PFSK-1 (cell line): ENCODE measurements at regions not wholly inside any gene's neighbourhood (a gene's known extent, or its start where the extent isn't known, plus 50 kb on each side); places are given as distances from the start of the nearest gene placed in this dataset.

Experiments used
- POLR2AphosphoS5 ChIP-seq: IDR thresholded peaks from 2 replicates; pipeline ENCODE4 v1.6.1; 2012; ENCODE audit warnings: low read depth, mild to moderate bottlenecking, control low read depth, low read length, moderate library complexity
- TF ChIP-seq, protein P1 (sequence below), 2 experiments: IDR thresholded peaks; 2 replicates each; pipeline versions ENCODE4 v1.6.1 to v1.8.0; 2011 to 2012; ENCODE audit warnings: low read depth in 2 of 2, low read length in 2 of 2, control low read depth in 1 of 2, inconsistent platforms in 1 of 2, mild to moderate bottlenecking in 1 of 2, moderate library complexity in 1 of 2; ENCODE audit not compliant: insufficient read depth in 1 of 2

DNA sequence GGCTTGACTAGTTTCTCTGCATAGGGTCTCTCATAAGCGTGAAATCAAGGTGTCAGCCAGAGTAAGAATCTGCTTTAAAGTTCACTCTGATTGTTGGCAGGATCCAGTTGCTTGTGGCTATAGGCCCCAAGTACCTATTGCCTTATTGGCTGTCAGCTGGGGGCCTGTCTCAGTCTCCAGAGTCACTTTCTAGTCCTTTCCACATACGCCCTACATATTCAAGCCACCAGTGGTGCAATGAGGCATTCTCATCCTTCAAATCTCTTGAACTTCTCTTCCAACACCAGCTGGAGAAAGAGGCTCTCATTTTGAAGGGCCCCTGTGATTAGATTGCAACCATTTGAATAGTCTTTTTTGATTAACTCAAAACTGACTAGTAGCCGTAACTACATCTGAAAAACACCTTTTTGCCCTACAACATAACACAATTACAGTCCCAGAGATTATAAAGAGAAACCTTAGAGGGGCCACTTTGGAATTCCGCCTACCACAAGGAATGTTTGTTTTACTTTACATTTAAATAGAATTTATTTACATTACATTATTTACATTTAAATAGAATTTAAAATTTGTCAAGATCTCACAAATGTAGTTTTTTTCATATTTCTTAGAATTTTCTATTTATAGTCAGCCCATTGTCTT, 520.1 kb downstream of the DSC3 start:
- TF ChIP-seq, protein P1, sequence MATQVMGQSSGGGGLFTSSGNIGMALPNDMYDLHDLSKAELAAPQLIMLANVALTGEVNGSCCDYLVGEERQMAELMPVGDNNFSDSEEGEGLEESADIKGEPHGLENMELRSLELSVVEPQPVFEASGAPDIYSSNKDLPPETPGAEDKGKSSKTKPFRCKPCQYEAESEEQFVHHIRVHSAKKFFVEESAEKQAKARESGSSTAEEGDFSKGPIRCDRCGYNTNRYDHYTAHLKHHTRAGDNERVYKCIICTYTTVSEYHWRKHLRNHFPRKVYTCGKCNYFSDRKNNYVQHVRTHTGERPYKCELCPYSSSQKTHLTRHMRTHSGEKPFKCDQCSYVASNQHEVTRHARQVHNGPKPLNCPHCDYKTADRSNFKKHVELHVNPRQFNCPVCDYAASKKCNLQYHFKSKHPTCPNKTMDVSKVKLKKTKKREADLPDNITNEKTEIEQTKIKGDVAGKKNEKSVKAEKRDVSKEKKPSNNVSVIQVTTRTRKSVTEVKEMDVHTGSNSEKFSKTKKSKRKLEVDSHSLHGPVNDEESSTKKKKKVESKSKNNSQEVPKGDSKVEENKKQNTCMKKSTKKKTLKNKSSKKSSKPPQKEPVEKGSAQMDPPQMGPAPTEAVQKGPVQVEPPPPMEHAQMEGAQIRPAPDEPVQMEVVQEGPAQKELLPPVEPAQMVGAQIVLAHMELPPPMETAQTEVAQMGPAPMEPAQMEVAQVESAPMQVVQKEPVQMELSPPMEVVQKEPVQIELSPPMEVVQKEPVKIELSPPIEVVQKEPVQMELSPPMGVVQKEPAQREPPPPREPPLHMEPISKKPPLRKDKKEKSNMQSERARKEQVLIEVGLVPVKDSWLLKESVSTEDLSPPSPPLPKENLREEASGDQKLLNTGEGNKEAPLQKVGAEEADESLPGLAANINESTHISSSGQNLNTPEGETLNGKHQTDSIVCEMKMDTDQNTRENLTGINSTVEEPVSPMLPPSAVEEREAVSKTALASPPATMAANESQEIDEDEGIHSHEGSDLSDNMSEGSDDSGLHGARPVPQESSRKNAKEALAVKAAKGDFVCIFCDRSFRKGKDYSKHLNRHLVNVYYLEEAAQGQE (IDR thresholded peaks at IDR 0.05; ENCODE audit: insufficient read depth in 1 of 2, low read depth in 2 of 2, low read length in 2 of 2) = no peak
- no peak for TF ChIP-seq POLR2AphosphoS5
